ENCODE measurements at regions not wholly inside any gene's neighbourhood (a gene's known extent, or its start where the extent isn't known, plus 50 kb on each side); places are given as distances from the start of the nearest gene placed in this dataset.
A peak's percentile ranks its signal among the peaks of the same experiment; 100 is the strongest.
"Not testable (repeated sequence)": the region's sequence is repeated elsewhere in the genome, so short reads cannot be mapped to it uniquely, and the experiment has no call there.

DNA sequence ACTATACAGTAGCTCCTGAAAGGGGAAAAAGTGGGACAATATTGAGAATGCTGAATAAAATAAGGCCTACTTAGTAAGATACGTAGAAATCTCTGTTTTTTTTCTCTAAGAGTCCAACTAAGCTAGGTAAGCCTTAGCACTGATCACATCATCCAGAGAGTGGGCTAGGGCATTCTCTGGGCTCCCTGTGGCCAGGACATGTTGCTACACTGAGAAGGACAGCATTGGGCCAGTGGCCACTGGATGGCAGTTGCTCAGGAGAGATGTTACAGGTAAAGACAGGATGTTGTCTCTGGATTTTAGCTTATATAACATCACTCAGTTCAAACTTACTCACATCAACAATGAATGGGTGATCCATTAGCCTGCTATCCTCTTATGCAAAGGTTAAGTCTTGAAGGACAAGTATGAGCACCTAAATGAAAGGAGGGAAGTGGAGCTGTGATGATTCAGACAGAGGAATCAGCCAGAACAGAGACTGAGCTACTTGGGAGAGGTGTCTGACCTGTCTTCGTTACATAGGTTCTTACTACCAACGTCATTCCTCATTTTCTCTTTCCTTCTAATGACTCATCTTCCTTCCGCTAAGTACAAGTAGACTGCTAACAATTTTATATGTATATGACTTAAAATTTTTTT is 226.6 kb upstream of the ADCY2 start:
- Mint-ChIP-seq H3K36me3 (no peaks in the 10 kb centered on the region), H3K27me3 (no peaks in the 10 kb centered on the region), H3K9me3 (no peaks in the 10 kb centered on the region), H3K27ac (peak overlapping the region; percentile 50), H3K4me3 (no peak overlapping the region), H3K4me1 (ENCODE audit: unreplicated experiment) (no peaks in the 10 kb centered on the region)
- no peak for DNase-seq (ENCODE audit: extremely low spot score, unreplicated experiment)
- TF ChIP-seq, protein P1, sequence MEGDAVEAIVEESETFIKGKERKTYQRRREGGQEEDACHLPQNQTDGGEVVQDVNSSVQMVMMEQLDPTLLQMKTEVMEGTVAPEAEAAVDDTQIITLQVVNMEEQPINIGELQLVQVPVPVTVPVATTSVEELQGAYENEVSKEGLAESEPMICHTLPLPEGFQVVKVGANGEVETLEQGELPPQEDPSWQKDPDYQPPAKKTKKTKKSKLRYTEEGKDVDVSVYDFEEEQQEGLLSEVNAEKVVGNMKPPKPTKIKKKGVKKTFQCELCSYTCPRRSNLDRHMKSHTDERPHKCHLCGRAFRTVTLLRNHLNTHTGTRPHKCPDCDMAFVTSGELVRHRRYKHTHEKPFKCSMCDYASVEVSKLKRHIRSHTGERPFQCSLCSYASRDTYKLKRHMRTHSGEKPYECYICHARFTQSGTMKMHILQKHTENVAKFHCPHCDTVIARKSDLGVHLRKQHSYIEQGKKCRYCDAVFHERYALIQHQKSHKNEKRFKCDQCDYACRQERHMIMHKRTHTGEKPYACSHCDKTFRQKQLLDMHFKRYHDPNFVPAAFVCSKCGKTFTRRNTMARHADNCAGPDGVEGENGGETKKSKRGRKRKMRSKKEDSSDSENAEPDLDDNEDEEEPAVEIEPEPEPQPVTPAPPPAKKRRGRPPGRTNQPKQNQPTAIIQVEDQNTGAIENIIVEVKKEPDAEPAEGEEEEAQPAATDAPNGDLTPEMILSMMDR (conservative IDR thresholded peaks at IDR 0.05) = no peak

DNA sequence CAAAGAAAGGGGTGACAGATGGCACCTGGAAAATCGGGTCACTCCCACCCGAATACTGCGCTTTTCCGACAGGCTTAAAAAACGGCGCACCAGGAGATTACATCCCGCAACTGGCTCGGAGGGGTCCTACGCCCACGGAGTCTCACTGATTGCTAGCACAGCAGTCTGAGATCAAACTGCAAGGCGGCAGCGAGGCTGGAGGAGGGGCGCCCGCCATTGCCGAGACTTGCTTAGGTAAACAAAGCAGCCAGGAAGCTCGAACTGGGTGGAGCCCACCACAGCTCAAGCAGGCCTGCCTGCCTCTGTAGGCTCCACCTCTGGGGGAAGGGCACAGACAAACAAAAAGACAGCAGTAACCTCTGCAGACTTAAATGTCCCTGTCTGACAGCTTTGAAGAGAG is 225.2 kb upstream of the ADCY2 start:
- not testable (repeated sequence) for H3K36me3 Mint-ChIP-seq; H3K27me3 Mint-ChIP-seq; H3K9me3 Mint-ChIP-seq; H3K4me1 Mint-ChIP-seq (ENCODE audit: unreplicated experiment); DNase-seq (ENCODE audit: extremely low spot score, unreplicated experiment)
- H3K4me3 Mint-ChIP-seq = peak overlapping the region; percentile 79
- H3K27ac Mint-ChIP-seq = peak overlapping the region; percentile 43

GRCh38 chr5:7179364-7179763 is 216.6 kb upstream of the ADCY2 start:
- H3K4me1 Mint-ChIP-seq (ENCODE audit: unreplicated experiment) = peaks cover 8% of the 10 kb centered on the region
- H3K36me3 Mint-ChIP-seq = no peaks in the 10 kb centered on the region
- no peak overlapping the region for H3K4me3 Mint-ChIP-seq
- no peaks in the 10 kb centered on the region for H3K27me3 Mint-ChIP-seq
- no peak for DNase-seq (ENCODE audit: extremely low spot score, unreplicated experiment)
- H3K27ac Mint-ChIP-seq = no peak overlapping the region
- TF ChIP-seq, protein P1 (conservative IDR thresholded peaks at IDR 0.05) = no peak
- H3K9me3 Mint-ChIP-seq = no peaks in the 10 kb centered on the region

DNA sequence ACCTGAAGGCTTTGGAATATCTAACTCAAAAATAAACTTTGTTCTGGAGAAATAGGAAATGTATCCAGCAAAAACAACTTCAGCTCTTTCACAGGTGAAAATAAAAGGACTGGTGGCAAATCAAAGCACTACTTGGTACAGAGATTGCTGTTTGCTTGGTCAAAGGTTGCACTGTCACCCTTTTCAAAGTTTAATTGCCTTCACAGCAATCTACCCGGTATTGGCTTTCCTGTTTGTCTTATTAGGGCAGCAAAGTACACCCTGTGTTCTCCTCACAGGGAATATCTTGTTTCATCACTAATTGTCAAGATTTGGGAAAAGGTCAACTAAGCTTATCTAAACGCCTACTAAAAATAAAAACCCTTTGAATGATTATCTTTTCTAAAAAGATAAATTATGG is 214.1 kb upstream of the ADCY2 start:
- H3K36me3 Mint-ChIP-seq = no peaks in the 10 kb centered on the region
- DNase-seq (ENCODE audit: extremely low spot score, unreplicated experiment) = no peak
- H3K4me3 Mint-ChIP-seq = peak overlapping the region; percentile 39
- H3K4me1 Mint-ChIP-seq (ENCODE audit: unreplicated experiment) = peaks cover 8% of the 10 kb centered on the region
- TF ChIP-seq, protein P1 (conservative IDR thresholded peaks at IDR 0.05) = no peak
- no peaks in the 10 kb centered on the region for H3K27me3 Mint-ChIP-seq
- H3K27ac Mint-ChIP-seq = no peak overlapping the region
- no peaks in the 10 kb centered on the region for H3K9me3 Mint-ChIP-seq

DNA sequence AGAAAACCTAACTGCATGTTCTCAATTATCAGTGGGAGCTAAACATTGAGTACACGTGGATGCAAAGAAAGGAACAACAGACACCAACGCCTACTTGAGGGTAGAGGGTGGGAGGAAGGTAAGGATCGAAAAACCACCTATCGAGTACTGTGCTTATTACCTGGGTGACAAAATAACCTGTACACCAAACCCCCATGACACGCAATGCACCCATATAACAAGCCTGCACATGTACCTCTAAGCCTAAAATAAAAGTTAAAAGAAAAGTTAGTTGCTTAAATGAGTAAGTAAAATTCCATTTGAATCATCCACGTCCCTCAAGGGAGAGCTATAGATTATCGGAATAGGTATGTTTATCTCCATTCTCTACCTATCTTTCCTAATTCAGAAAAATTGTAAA is 210.2 kb upstream of the ADCY2 start:
- Mint-ChIP-seq H3K4me3 (no peak overlapping the region), H3K27me3 (no peaks in the 10 kb centered on the region), H3K36me3 (no peaks in the 10 kb centered on the region), H3K27ac (no peak overlapping the region), H3K4me1 (ENCODE audit: unreplicated experiment) (peaks cover 13% of the 10 kb centered on the region), H3K9me3 (no peaks in the 10 kb centered on the region)
- DNase-seq (ENCODE audit: extremely low spot score, unreplicated experiment) = no peak
- TF ChIP-seq, protein P1 (conservative IDR thresholded peaks at IDR 0.05) = no peak

- Mint-ChIP-seq H3K27me3 (no peaks in the 10 kb centered on the region), H3K27ac (no peak overlapping the region), H3K4me3 (no peak overlapping the region), H3K4me1 (ENCODE audit: unreplicated experiment) (peaks cover 8% of the 10 kb centered on the region), H3K36me3 (no peaks in the 10 kb centered on the region), H3K9me3 (no peaks in the 10 kb centered on the region)
- no peak for DNase-seq (ENCODE audit: extremely low spot score, unreplicated experiment)
- TF ChIP-seq, protein P1 (conservative IDR thresholded peaks at IDR 0.05) = no peak
Observed at GRCh38 chr5:7186818-7187217, 209.1 kb upstream of the ADCY2 start.

All from type B pancreatic cell (in vitro differentiated cells).